GM21723 (cell line): ENCODE measurements at regions not wholly inside any gene's neighbourhood (a gene's known extent, or its start where the extent isn't known, plus 50 kb on each side); places are given as distances from the start of the nearest gene placed in this dataset.
"Not testable (repeated sequence)": the region's sequence is repeated elsewhere in the genome, so short reads cannot be mapped to it uniquely, and the experiment has no call there.

ENCODE experiments used
- ATAC-seq: cut with Tn5 transposase; IDR thresholded peaks from one replicate; pipeline ENCODE4 v1.9.1; 2021; ENCODE audit warnings: mild to moderate bottlenecking, moderate library complexity; ENCODE audit not compliant: unreplicated experiment

- no peak for ATAC-seq
These were observed 51.7 kb upstream of the COL8A1 start for GRCh38 chr3:99586701-99587100.

GRCh38 chr3:99579965-99580364, 58.4 kb upstream of the COL8A1 start:
- no peak for ATAC-seq

- ATAC-seq = no peak
These were observed 59.1 kb upstream of the COL8A1 start for GRCh38 chr3:99579246-99579645.

GRCh38 chr3:99578339-99578970, 59.9 kb upstream of the COL8A1 start:
- no peak for ATAC-seq

GRCh38 chr3:99576904-99577559, 61.4 kb upstream of the COL8A1 start:
- no peak for ATAC-seq

- ATAC-seq = no peak
These were observed 62.7 kb upstream of the COL8A1 start for GRCh38 chr3:99575683-99576082.

GRCh38 chr3:99570061-99570460, 68.3 kb upstream of the COL8A1 start:
- no peak for ATAC-seq

GRCh38 chr3:99568663-99569335, 69.6 kb upstream of the COL8A1 start:
- no peak for ATAC-seq

GRCh38 chr3:99565331-99565730, 73.1 kb upstream of the COL8A1 start:
- ATAC-seq = no peak

GRCh38 chr3:99562990-99563607, 75.3 kb upstream of the COL8A1 start:
- no peak for ATAC-seq

GRCh38 chr3:99562138-99562537, 76.3 kb upstream of the COL8A1 start:
- ATAC-seq = no peak

GRCh38 chr3:99561056-99561455, 77.3 kb upstream of the COL8A1 start:
- ATAC-seq = no peak

GRCh38 chr3:99559196-99559595, 79.2 kb upstream of the COL8A1 start:
- no peak for ATAC-seq

GRCh38 chr3:99555885-99556284, 82.5 kb upstream of the COL8A1 start:
- ATAC-seq = not testable (repeated sequence)

GRCh38 chr3:99551520-99551919, 86.9 kb upstream of the COL8A1 start:
- no peak for ATAC-seq

GRCh38 chr3:99549957-99550603, 88.3 kb upstream of the COL8A1 start:
- no peak for ATAC-seq

GRCh38 chr3:99549220-99549619, 89.2 kb upstream of the COL8A1 start:
- no peak for ATAC-seq

- ATAC-seq = no peak
These were observed 89.7 kb upstream of the COL8A1 start for GRCh38 chr3:99548674-99549073.

- ATAC-seq = no peak
These were observed 92.3 kb upstream of the COL8A1 start for GRCh38 chr3:99545941-99546580.

GRCh38 chr3:99544786-99545281, 93.6 kb upstream of the COL8A1 start:
- ATAC-seq = no peak

GRCh38 chr3:99543796-99544195, 94.6 kb upstream of the COL8A1 start:
- ATAC-seq = no peak
